GM19193 (cell line): ENCODE measurements at regions not wholly inside any gene's neighbourhood (a gene's known extent, or its start where the extent isn't known, plus 50 kb on each side); places are given as distances from the start of the nearest gene placed in this dataset.

ENCODE experiments used
- POLR2A ChIP-seq: IDR thresholded peaks from 4 replicates; pipeline ENCODE4 v1.6.1; 2011; ENCODE audit not compliant: insufficient read depth, insufficient read length; ENCODE audit errors: extremely low read depth

DNA sequence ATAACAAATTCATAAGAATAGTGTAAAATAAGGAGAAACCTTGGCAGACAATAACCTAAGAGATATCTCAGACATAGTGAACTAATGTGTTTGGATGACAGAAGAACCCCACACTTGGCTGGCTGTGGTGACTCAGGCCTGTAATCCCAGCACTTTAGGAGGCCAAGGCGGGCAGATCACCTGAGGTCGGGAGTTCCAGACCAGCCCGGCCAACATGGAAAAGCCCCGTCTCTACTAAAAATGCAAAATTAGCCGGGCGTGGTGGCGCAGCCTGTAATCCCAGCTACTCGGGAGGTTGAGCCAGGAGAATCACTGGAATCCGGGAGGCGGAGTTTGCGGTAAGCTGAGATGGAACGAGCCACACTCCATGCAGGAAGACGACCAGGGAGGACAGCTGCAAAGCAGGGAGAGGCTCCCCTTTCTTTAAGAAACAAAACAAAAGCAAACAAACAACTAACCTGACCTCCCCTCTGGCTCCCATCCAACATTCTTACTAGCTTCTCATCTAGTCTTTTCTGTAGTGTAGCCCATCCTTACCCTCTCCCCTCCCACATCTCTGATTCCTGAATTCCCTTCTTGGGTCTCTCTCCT, 84.2 kb downstream of the ZNF280B start:
- no peak for TF ChIP-seq POLR2A

DNA sequence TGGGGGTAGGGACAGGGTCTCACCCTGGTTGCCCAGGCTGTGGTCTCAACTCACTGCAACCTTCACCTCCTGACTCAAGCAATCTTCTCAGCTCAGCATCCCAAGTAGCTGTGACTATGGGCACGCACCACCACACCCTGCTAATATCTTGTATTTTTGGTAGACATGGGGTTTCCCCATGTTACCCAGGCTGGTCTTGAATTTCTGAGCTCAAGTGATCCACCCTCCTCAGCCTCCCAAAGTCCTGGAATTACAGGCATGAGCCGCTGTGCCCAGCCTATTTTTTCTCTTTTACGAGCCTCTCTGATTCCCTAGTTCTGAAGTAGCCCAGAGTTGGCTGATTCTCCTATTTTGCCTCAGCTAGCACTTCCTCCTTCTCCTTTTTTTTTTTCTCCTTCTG, 83.6 kb downstream of the ZNF280B start:
- no peak for TF ChIP-seq POLR2A

GRCh38 chr22:22425356-22425755, 83.2 kb downstream of the ZNF280B start:
- no peak for TF ChIP-seq POLR2A

- TF ChIP-seq POLR2A = no peak
Observed at GRCh38 chr22:22425783-22426624, 82.5 kb downstream of the ZNF280B start.

- TF ChIP-seq POLR2A = no peak
Observed at GRCh38 chr22:22427542-22428065, 80.9 kb downstream of the ZNF280B start.

DNA sequence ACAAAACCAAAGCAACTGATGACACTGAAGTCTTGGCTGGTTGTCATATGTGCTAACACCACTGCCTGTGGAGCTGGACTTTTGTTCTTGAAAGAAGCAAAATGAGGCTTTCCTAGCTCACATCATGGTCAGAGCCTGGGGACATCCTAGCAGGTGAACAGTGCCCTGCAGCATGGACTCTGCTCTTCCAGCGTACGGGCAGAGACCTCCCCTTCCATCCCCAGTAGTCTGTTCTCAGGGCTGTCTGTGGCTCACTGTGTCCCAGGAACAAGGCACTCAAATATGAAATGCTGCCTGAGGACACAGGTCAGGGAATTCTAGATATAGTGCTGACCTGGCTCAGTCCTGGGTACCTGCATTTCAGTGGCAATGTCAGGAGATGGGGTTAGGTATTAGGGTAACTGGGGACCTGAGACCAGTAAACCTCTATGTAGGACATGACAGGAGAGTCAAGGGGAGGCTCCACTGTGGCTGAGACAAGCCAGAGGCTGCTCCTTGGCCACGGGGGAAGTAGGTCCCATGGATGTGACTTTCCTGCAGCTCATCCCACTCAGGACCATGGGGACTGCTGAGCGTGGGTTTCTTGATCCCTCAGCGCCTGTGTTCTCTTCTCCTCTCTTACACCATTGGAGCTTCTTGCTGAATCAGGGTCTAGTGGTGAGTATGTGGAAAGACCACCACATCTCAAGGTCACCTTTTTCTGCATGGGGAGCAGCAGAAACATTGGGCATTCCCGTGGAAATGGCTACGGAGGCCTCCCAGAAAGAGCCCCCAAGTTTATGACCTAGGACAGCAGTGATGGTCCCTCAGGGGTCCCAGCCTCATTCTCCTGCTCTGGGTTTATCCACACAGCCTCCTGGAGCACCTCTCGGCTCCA, 80.1 kb downstream of the ZNF280B start:
- no peak for TF ChIP-seq POLR2A

GRCh38 chr22:22429369-22430108, 79.0 kb downstream of the ZNF280B start:
- TF ChIP-seq POLR2A = no peak

GRCh38 chr22:22430111-22430820, 78.3 kb downstream of the ZNF280B start:
- TF ChIP-seq POLR2A = no peak

GRCh38 chr22:22431271-22432220, 77.0 kb downstream of the ZNF280B start:
- no peak for TF ChIP-seq POLR2A

- no peak for TF ChIP-seq POLR2A
Observed at GRCh38 chr22:22432479-22432878, 76.1 kb downstream of the ZNF280B start.

DNA sequence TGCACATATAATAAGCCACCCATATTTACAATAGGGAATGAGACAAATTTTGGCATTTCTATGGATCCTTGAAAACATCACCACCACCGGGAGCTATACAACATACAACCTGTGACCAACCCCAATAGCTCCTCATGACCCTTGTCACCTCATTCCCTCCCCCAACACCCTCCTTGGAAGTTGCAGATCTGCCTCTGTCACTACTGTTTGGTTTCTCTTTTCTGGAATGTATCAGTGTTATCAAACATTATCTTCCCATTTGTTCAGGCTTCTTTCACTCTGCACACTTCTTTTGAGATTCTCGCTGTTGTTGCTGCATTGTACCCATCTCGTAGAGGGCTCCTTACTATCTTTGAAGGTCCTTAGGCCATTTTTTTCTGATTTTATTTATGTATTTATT, 75.6 kb downstream of the ZNF280B start:
- TF ChIP-seq POLR2A = no peak

DNA sequence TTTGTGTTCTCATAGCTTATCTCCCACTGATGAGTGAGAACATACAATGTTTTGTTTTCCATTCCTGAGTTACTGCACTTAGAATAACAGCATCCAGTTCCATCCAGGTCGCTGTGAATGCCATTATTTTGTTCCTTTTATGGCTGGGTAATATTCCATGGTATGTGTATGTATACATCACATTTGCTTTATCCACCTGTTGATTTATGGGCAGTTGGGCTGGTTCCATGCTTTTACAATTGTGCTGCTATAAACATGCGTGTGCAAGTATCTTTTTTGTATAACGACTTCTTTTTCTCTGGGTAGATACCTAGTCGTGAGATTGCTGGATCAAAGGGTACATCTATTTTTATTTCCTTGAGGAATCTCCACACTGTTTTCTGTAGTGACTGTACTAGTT, 74.8 kb downstream of the ZNF280B start:
- TF ChIP-seq POLR2A = no peak
